HUES6 (cell line): ENCODE measurements at regions not wholly inside any gene's neighbourhood (a gene's known extent, or its start where the extent isn't known, plus 50 kb on each side); places are given as distances from the start of the nearest gene placed in this dataset.

Source experiments
- H3K27ac ChIP-seq: 2 replicates; pipeline ENCODE4 v1.7.0; 2013; ENCODE audit warnings: low read depth, mild to moderate bottlenecking, low read length, inconsistent platforms
- H3K27me3 ChIP-seq: 2 replicates; pipeline ENCODE4 v1.6.1; 2013; ENCODE audit warnings: low read length; ENCODE audit not compliant: control insufficient read depth, insufficient read depth
- H3K36me3 ChIP-seq: 2 replicates; pipeline ENCODE4 v1.6.1; 2013; ENCODE audit warnings: low read length; ENCODE audit not compliant: control insufficient read depth, insufficient read depth
- H3K4me1 ChIP-seq: 2 replicates; pipeline ENCODE4 v1.6.1; 2013; ENCODE audit warnings: low read length; ENCODE audit not compliant: control insufficient read depth, insufficient read depth
- H3K4me3 ChIP-seq: 2 replicates; pipeline ENCODE4 v1.5.1; 2013; ENCODE audit warnings: low read depth, low read length
- H3K9ac ChIP-seq: one replicate; pipeline ENCODE4 v1.6.1; 2013; ENCODE audit warnings: mild to moderate bottlenecking, low read length
- H3K9me3 ChIP-seq: 2 replicates; pipeline ENCODE4 v1.6.1; 2013; ENCODE audit warnings: low read depth, low read length; ENCODE audit not compliant: control insufficient read depth, insufficient read depth

DNA sequence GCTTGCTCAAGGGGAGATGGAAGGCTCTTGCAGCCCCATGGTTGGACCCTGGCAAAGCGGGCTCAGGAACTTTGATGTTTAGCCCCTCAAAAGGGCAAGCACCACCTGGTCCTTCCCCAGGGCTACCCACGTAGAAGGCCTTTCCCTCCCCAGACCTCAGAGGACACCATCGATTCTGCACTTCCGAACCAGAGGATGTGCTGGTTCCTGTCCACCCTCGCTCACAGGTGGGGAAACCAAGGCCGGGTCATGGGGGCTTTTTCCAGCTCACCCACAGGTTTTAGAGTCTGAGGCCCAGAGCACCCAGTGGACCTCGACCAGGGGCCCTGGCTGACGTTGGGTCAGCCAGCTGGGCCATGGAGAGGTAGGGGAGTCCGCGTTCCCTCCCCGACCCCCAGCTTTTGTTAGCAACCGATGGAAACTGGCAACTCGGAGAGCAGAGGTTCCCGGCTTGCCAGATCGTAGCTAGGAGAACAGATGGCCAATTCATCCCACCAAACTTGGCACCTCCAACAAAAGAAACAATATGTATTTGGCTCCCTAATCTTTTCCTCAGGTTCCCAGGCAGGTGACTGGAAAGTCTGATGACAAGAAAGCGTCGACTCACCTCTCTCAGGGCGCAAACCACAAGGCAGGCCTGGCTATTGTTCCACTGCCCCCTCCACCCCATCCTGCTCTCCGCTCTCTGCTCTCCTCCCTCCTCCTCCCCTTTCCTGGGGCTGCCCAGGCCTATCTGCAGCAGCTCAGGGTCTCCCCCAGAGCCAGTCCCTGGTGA lies 167.6 kb upstream of the SMIM23 start:
- Histone ChIP-seq H3K36me3 (no peaks in the 10 kb centered on the region), H3K27ac (no peak overlapping the region), H3K4me1 (peaks cover 30% of the 10 kb centered on the region), H3K4me3 (no peak overlapping the region), H3K9me3 (no peaks in the 10 kb centered on the region; the same call in 1 of the 2 replicates), H3K27me3 (peaks cover 20% of the 10 kb centered on the region), H3K9ac (no peak overlapping the region)

DNA sequence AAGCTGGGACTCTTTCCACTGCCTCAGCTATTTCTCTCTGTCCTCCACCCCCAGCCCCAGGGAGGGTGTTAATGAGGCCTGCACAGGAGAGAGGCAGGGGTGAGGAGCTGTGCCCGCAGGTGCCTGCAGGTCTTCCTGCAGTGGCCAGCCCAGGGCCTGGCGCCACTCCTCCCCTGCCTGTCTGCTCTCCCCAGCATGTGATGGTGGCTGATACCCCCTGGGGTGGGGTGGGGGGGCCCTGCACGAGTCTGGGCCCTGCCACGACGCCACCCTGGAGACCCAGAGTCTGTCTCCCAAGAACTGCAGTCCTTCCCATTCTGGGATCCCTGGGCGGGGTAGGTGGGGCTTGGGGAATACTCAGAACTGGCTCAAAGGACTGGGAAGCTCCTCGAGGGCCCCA lies 166.4 kb upstream of the SMIM23 start:
- peaks cover 26% of the 10 kb centered on the region for H3K27me3 ChIP-seq
- peaks cover 38% of the 10 kb centered on the region for H3K4me1 ChIP-seq

DNA sequence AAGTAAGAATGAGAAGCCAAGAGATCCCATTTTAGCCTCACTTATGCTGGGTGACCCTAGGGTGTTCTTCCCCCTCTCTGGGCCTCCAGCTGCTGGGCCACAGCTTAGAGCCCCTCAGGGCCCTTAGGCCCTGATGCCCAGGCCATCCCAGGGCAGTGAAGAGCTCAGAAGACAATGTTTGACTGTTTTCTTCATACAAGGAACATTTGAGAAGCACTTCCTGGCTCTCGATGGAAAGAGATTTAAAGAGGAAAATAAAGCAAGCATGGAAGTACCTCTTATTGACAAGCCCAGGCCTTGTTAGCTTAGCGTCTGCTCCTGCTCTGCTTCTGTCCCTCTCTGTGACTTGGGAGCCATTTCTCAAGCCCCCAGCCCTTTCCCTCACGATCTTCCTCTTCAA lies 165.9 kb upstream of the SMIM23 start:
- no peaks in the 10 kb centered on the region for H3K36me3 ChIP-seq
- no peak overlapping the region for H3K27ac ChIP-seq
- H3K4me3 ChIP-seq = no peak overlapping the region
- H3K4me1 ChIP-seq = peaks cover 43% of the 10 kb centered on the region
- peaks cover 32% of the 10 kb centered on the region for H3K27me3 ChIP-seq
- H3K9ac ChIP-seq = no peak overlapping the region
- no peaks in the 10 kb centered on the region for H3K9me3 ChIP-seq

More for the DNA sequence above, 166.4 kb upstream of the SMIM23 start:
- Histone ChIP-seq H3K9ac (no peak overlapping the region), H3K36me3 (no peaks in the 10 kb centered on the region), H3K27ac (no peak overlapping the region), H3K9me3 (no peaks in the 10 kb centered on the region), H3K4me3 (no peak overlapping the region)

DNA sequence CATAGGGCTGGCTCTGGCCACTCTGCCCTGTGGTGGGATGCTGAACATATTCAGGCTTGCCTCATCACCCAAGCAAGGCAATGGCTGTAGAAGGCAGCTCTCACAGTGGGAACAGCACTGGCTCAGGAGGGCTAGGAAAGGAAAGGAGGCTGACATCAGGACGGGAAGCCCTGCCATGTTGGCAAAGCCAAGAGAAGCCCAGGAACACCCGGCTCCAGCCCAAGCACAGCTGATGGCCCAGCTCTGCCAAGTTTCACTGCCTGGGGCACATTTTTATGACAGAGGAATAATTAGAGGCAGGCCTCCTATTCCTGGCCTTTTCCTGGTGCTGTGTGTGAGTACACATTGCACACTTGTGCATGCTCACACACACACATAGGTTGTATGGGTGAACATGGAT lies 163.6 kb upstream of the SMIM23 start:
- Histone ChIP-seq H3K4me1 (peaks cover 26% of the 10 kb centered on the region), H3K9ac (no peak overlapping the region), H3K9me3 (no peaks in the 10 kb centered on the region; the same call in 1 of the 2 replicates), H3K27me3 (peaks cover 42% of the 10 kb centered on the region), H3K4me3 (no peak overlapping the region), H3K36me3 (no peaks in the 10 kb centered on the region), H3K27ac (no peak overlapping the region)

DNA sequence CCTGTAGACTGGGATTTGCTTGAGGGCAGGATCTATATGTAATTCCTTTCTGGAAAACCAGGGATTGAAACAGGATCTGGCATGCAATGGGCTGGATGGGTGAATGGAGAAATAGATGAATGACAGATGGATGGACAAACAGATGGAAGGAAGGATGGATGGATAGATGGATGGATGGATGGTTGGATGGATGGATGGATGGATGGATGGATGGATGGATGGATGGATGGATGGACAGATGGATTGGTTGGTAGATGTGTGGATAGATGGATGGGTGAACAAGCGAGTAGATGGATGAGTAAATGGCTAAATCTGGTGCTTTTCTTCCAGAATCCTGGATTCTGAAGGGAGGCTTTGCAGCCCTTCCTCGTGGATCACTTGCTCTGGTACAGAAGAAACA lies 162.5 kb upstream of the SMIM23 start:
- no peak overlapping the region for H3K27ac ChIP-seq
- H3K9ac ChIP-seq = no peak overlapping the region
- H3K9me3 ChIP-seq = no peaks in the 10 kb centered on the region; the same call in 1 of the 2 replicates
- peak overlapping the region; percentile 9; the same call in 1 of the 2 replicates for H3K4me3 ChIP-seq
- H3K36me3 ChIP-seq = no peaks in the 10 kb centered on the region
- H3K27me3 ChIP-seq = peaks cover 45% of the 10 kb centered on the region; the same call in 1 of the 2 replicates
- peaks cover 25% of the 10 kb centered on the region for H3K4me1 ChIP-seq

DNA sequence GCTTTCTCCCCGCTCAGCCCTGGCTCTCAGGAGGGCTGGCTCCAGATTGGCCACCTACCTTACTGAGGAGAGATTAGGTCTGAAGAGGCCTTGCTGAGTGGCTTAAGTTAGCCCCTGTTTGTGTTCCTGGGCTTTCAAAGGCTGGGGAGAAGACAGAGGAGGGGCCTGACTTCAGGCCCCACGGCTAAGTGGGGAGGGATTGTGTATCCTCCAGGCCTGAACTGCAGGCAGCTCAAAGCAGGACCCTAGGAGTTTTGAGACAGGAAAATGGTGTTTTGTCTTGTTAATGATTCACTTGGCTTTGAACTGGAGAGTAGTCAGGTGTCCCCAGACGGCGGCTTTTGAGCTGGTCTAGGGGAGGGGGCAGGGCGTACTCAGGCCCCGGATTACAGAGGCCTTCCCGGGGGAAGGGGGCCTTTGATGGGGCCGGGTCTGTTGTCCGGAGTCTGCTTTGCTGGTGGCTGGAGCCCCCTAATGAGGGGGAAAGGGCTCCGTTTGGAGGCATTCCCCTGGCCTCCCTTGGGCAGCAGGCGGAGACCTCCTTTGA lies 162.0 kb upstream of the SMIM23 start:
- no peaks in the 10 kb centered on the region; the same call in 1 of the 2 replicates for H3K9me3 ChIP-seq
- H3K36me3 ChIP-seq = no peaks in the 10 kb centered on the region
- peak overlapping the region; percentile 9; the same call in 1 of the 2 replicates for H3K4me3 ChIP-seq
- peak overlapping the region; percentile 18 for H3K9ac ChIP-seq
- peaks cover 25% of the 10 kb centered on the region for H3K4me1 ChIP-seq
- no peak overlapping the region; the same call in 1 of the 2 replicates for H3K27ac ChIP-seq
- peaks cover 50% of the 10 kb centered on the region; the same call in 1 of the 2 replicates for H3K27me3 ChIP-seq

DNA sequence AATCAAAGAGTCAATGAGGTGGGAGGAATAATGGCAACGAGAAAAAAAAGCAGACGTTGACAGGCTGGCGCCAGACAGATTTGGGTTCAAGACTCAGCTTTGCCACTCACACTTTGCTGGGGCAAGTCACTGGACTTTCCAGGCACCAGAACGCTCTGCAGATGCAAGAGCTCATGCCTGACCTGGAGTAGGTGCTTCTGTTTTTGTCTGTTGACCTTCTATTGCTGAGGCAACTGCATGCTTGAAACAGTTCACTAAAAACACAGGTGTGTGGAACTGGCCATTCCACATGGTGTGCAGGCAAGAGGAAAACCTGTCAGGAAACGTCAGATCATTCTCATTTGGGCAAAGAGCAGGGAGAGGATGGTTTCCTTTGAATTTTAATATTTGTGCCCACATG lies 161.2 kb upstream of the SMIM23 start:
- Histone ChIP-seq H3K9ac (peak overlapping the region; percentile 18), H3K4me1 (peaks cover 25% of the 10 kb centered on the region), H3K9me3 (no peaks in the 10 kb centered on the region; the same call in 1 of the 2 replicates), H3K27me3 (peaks cover 57% of the 10 kb centered on the region; the same call in 1 of the 2 replicates), H3K27ac (peak overlapping the region; percentile 14; the same call in 1 of the 2 replicates), H3K36me3 (no peaks in the 10 kb centered on the region), H3K4me3 (no peak overlapping the region; the same call in 1 of the 2 replicates)

DNA sequence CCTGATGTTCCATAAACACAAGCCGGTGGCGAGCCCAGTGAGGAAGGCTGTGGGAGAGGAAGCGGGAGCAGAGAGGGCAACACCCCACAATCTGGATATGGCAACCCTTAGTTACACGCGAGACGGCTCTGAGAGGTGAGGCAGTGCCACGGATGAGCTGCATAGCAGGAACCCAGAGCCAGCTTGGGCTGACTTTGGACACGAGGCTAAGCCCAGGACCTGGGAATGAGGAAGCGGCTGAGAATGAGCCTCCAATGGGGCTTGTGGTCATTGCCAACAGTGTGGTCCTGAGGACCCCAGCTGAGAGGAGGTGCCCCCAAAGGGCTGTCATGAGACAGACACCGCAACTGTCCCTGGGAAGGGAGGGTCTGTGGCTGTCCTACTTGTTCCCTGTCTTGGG lies 160.0 kb upstream of the SMIM23 start:
- peaks cover 61% of the 10 kb centered on the region; the same call in 1 of the 2 replicates for H3K27me3 ChIP-seq
- H3K9ac ChIP-seq = no peak overlapping the region
- no peak overlapping the region for H3K27ac ChIP-seq
- H3K9me3 ChIP-seq = no peaks in the 10 kb centered on the region; the same call in 1 of the 2 replicates
- H3K4me1 ChIP-seq = peaks cover 28% of the 10 kb centered on the region
- H3K4me3 ChIP-seq = no peak overlapping the region
- no peaks in the 10 kb centered on the region for H3K36me3 ChIP-seq

DNA sequence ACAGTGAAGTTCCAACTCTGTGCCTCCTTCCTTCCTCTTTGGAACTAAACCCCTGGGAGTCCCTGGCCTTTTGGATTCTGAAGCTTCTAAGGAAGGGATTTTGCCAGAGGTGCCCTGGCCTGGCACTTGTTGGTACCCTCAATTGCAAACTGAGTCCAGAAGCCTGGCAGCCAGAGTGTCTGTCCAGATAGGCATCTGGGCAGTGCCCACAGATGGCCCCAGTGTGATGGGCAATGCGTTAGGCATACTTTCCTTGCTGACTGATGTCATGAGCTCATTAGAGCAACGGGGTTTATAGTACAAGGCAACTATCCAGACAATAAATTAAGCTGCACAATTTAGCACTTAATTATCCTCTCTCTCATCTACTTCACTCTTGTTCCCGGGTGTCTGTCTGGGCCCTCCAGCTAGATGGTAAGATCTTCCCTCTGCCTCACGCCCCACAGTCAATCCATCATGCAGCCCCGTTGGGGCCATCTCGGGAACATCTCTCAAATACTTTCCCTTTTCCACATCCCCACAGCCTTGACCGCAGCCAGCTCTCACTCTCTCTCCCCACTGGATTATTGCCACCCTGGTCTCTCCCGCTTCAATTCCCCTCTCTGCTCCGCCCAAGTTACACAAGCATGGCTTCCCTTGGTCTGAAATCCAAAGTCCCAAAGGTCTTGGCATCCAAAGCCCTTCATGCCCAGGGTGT lies 157.5 kb upstream of the SMIM23 start:
- Histone ChIP-seq H3K9me3 (no peaks in the 10 kb centered on the region; the same call in 1 of the 2 replicates), H3K9ac (no peak overlapping the region), H3K4me3 (no peak overlapping the region), H3K27ac (no peak overlapping the region), H3K36me3 (no peaks in the 10 kb centered on the region), H3K27me3 (peaks cover 54% of the 10 kb centered on the region; the same call in 1 of the 2 replicates), H3K4me1 (peaks cover 17% of the 10 kb centered on the region)

DNA sequence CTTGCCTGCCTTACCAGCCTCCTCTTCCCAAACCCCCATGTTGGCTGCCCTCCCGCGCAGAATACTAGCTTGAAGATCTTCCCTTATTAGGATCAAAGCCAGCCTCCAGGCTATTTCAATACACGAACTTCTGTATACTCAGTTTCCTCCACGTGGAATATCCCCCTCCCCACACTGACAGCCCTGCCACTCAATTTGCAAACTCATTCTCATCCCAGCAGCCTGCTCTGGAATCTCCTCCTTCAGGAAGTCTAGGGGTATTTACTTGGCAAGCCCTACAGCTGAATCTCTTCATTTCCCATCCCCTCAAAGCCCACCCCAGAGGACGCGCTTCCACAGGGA lies 157.0 kb upstream of the SMIM23 start:
- H3K36me3 ChIP-seq = no peaks in the 10 kb centered on the region
- no peaks in the 10 kb centered on the region; the same call in 1 of the 2 replicates for H3K9me3 ChIP-seq
- no peak overlapping the region for H3K4me3 ChIP-seq
- peaks cover 14% of the 10 kb centered on the region for H3K4me1 ChIP-seq
- H3K27me3 ChIP-seq = peaks cover 51% of the 10 kb centered on the region; the same call in 1 of the 2 replicates
- no peak overlapping the region for H3K9ac ChIP-seq
- H3K27ac ChIP-seq = no peak overlapping the region
